ENCODE measurements at regions not wholly inside any gene's neighbourhood (a gene's known extent, or its start where the extent isn't known, plus 50 kb on each side); places are given as distances from the start of the nearest gene placed in this dataset.

- no peak for TF ChIP-seq CTCF (conservative IDR thresholded peaks at IDR 0.05)
- TF ChIP-seq ZFX (IDR thresholded peaks at IDR 0.05) = no peak
Measured at GRCh38 chr6:27156874-27157458, 90.5 kb upstream of the PRSS16 start.

Data from C4-2B (cell line).